ENCODE measurements at regions not wholly inside any gene's neighbourhood (a gene's known extent, or its start where the extent isn't known, plus 50 kb on each side); places are given as distances from the start of the nearest gene placed in this dataset.
A peak's percentile ranks its signal among the peaks of the same experiment; 100 is the strongest.
"Not testable (repeated sequence)": the region's sequence is repeated elsewhere in the genome, so short reads cannot be mapped to it uniquely, and the experiment has no call there.

DNA sequence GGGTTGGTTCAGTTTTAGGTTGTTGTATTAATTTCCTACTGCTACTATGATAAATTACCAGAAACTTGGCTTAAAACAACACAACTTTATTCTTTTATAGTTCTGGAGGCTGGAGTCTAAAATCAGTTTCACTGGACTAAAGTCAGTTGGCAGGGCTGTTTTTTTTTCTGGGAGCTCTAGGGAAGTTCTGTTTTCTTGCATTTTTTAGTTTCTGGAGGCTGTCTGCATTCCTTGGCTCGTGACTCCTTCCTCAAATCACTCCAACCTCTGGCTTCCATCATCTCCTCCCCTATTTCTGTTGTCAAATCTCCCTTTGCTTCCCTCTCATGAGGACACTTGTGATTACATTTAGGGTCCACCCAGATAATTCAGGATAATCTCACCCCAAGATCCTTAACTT is 51.3 kb upstream of the SUB1 start:
- no peak for DNase-seq
- Histone ChIP-seq H3K4me3 (ENCODE audit: low read depth, low read length) (no peak overlapping the region), H3K27me3 (no peaks in the 10 kb centered on the region), H3K4me1 (peaks cover 13% of the 10 kb centered on the region), H3K9me3 (no peaks in the 10 kb centered on the region), H3K36me3 (no peaks in the 10 kb centered on the region)
- TF ChIP-seq, protein P1, sequence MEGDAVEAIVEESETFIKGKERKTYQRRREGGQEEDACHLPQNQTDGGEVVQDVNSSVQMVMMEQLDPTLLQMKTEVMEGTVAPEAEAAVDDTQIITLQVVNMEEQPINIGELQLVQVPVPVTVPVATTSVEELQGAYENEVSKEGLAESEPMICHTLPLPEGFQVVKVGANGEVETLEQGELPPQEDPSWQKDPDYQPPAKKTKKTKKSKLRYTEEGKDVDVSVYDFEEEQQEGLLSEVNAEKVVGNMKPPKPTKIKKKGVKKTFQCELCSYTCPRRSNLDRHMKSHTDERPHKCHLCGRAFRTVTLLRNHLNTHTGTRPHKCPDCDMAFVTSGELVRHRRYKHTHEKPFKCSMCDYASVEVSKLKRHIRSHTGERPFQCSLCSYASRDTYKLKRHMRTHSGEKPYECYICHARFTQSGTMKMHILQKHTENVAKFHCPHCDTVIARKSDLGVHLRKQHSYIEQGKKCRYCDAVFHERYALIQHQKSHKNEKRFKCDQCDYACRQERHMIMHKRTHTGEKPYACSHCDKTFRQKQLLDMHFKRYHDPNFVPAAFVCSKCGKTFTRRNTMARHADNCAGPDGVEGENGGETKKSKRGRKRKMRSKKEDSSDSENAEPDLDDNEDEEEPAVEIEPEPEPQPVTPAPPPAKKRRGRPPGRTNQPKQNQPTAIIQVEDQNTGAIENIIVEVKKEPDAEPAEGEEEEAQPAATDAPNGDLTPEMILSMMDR (IDR thresholded peaks at IDR 0.05; ENCODE audit: low read depth, low read length) = no peak

DNA sequence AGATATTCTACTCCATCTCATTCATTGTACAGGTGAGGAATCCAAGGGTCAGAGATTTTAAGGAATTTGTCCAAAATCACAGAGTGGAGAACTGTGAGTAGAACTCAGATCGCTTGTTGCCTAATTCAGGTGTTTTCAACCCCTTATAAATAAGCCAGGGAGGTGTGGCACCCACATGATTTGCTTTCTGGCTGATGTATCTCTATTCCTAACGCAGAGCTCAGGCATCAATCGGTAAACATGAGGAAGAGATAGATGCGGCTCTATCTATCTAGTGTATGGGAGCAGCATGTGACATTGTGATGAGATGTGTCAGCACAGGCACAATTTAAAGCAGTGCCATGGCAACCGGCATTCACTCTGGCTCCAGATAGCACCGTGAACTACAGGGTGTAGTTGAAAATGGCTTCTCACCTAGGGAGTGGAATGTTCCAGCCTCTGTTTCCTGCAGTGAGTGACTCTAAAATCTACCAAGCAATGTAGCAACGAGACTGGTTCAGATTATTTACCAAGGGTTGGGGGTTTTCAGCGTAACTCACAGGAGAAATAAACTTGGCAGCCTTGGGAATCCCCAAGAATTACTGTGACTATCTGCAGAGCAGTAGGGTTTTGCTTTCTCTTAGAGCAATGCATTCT is 53.4 kb upstream of the SUB1 start:
- peaks cover 9% of the 10 kb centered on the region for H3K4me1 ChIP-seq
- H3K36me3 ChIP-seq = no peaks in the 10 kb centered on the region
- no peak for DNase-seq
- TF ChIP-seq, protein P1 (IDR thresholded peaks at IDR 0.05; ENCODE audit: low read depth, low read length) = no peak
- H3K9me3 ChIP-seq = no peaks in the 10 kb centered on the region
- no peaks in the 10 kb centered on the region for H3K27me3 ChIP-seq
- peak overlapping the region; percentile 53 for H3K4me3 ChIP-seq (ENCODE audit: low read depth, low read length)

GRCh38 chr5:32527321-32527720 is 58.0 kb upstream of the SUB1 start:
- H3K27me3 ChIP-seq, H3K4me1 ChIP-seq: not testable (repeated sequence)

GRCh38 chr5:32526810-32527209 is 58.5 kb upstream of the SUB1 start:
- no peaks in the 10 kb centered on the region for H3K36me3 ChIP-seq
- TF ChIP-seq, protein P1 (IDR thresholded peaks at IDR 0.05; ENCODE audit: low read depth, low read length) = no peak
- no peaks in the 10 kb centered on the region for H3K27me3 ChIP-seq
- H3K4me1 ChIP-seq = peaks cover 2% of the 10 kb centered on the region
- no peak for DNase-seq
- H3K9me3 ChIP-seq = no peaks in the 10 kb centered on the region
- H3K4me3 ChIP-seq (ENCODE audit: low read depth, low read length) = no peak overlapping the region

More at GRCh38 chr5:32527321-32527720, 58.0 kb upstream of the SUB1 start:
- H3K4me3 ChIP-seq (ENCODE audit: low read depth, low read length); H3K9me3 ChIP-seq; H3K36me3 ChIP-seq; DNase-seq: not testable (repeated sequence)

DNA sequence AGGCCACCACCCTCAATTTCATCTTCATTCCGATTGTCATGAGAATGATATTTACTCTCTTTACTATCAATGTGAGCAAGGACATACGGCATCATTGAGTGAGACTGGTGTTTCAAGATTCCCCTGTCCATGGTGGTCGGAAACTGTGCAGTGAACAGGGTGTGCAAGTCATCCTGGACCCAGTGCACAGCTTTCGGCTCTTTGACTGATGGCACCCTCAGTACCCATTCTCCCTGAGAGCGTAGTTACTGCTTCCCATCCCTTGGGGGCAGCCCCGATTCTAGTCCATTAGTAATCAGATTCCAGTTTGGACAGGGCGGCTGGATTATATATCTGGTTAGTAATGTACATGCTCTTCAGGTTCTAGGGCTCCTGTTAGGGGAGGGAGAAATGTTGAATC is 61.7 kb upstream of the SUB1 start:
- H3K36me3 ChIP-seq = no peaks in the 10 kb centered on the region
- H3K9me3 ChIP-seq = no peaks in the 10 kb centered on the region
- no peaks in the 10 kb centered on the region for H3K4me1 ChIP-seq
- DNase-seq = peak; percentile 31
- H3K27me3 ChIP-seq = no peaks in the 10 kb centered on the region
- TF ChIP-seq, protein P1 (IDR thresholded peaks at IDR 0.05; ENCODE audit: low read depth, low read length) = peak; percentile 27
- no peak overlapping the region for H3K4me3 ChIP-seq (ENCODE audit: low read depth, low read length)

- H3K4me1 ChIP-seq = no peaks in the 10 kb centered on the region
- no peaks in the 10 kb centered on the region; the same call in 1 of the 2 replicates for H3K27me3 ChIP-seq
- no peak for DNase-seq
- no peak overlapping the region for H3K4me3 ChIP-seq (ENCODE audit: low read depth, low read length)
- TF ChIP-seq, protein P1 (IDR thresholded peaks at IDR 0.05; ENCODE audit: low read depth, low read length) = no peak
- H3K9me3 ChIP-seq = no peaks in the 10 kb centered on the region
- no peaks in the 10 kb centered on the region for H3K36me3 ChIP-seq
Measured at GRCh38 chr5:32522429-32523143, 62.8 kb upstream of the SUB1 start.
